ENCODE measurements at regions not wholly inside any gene's neighbourhood (a gene's known extent, or its start where the extent isn't known, plus 50 kb on each side); places are given as distances from the start of the nearest gene placed in this dataset.

DNA sequence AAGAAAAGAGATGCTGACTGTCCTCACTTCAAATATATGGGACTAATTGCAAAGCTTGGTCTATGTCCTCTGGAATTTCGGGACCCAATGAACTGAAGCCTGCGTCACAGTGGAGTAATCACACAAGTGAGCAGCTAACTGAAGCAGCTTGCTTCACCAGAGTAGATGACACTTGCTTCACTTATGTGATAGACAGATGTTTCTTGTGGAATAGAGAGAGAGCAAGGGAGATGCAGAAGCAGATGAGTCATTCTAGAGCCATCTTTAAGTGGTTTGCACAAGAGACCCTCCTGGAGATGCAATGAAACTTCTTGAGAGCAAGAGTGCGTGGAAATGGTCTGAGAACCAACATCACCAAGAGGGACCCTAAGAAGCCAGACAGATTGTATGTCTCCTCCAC lies 1537.1 kb upstream of the FLRT2 start:
- Histone ChIP-seq H3K36me3 (ENCODE audit: control insufficient read depth, insufficient read depth, low read length) (no peaks in the 10 kb centered on the region), H3K27me3 (ENCODE audit: control insufficient read depth, insufficient read depth, low read length) (no peaks in the 10 kb centered on the region), H3K4me1 (ENCODE audit: control insufficient read depth, insufficient read depth, low read length) (no peaks in the 10 kb centered on the region), H3K27ac (ENCODE audit: low read length) (no peak overlapping the region), H3K9me3 (ENCODE audit: control insufficient read depth, low read depth, low read length) (no peaks in the 10 kb centered on the region), H3K4me3 (ENCODE audit: low read length) (no peak overlapping the region)
- no peak for DNase-seq
- WGBS (ENCODE audit: insufficient coverage, low lambda C conversion rate): no CpG with 5 or more reads among the region's 3 CpGs

DNA sequence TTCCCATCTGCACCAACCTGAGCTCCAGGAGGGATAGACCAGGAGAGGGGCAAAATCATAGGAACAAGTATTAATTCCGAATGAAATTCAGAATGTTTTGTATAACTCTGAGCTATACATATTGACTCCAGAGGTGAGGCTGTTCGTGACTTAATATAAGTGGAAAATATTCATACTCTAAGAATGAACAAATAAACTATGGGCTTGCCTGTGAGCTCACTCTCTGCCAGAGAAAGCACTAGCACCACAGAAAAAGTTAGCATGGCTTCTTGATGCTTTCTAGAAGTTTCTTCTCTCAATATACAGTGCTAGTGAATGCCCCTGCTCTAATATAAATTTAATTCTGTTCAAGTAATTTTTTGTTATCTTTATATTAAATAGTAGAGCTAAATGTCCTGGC lies 1536.4 kb upstream of the FLRT2 start:
- no peaks in the 10 kb centered on the region for H3K9me3 ChIP-seq (ENCODE audit: control insufficient read depth, low read depth, low read length)
- H3K27me3 ChIP-seq (ENCODE audit: control insufficient read depth, insufficient read depth, low read length): no peaks in the 10 kb centered on the region
- no peak overlapping the region for H3K27ac ChIP-seq (ENCODE audit: low read length)
- no peak for DNase-seq
- H3K4me1 ChIP-seq (ENCODE audit: control insufficient read depth, insufficient read depth, low read length): no peaks in the 10 kb centered on the region
- no CpG with 5 or more reads among the region's 2 CpGs for WGBS (ENCODE audit: insufficient coverage, low lambda C conversion rate)
- H3K4me3 ChIP-seq (ENCODE audit: low read length): no peak overlapping the region
- no peaks in the 10 kb centered on the region for H3K36me3 ChIP-seq (ENCODE audit: control insufficient read depth, insufficient read depth, low read length)

DNA sequence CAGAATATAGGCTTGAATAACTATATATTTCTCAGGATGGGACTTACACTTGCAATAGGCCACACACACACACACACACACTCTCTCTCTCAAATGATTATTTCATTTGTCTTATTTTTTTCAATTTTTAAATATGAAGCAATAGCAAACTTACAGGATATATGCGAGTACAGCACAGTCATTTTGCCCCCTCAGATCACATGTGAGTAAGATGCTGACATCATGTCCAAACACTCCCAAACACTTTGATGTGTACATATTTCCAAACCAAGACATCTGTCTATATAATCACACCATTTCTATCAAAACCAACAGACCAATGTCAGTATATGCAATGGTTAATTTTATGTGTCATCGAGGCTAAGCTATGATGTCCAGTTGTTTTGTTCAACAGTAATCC lies 1535.9 kb upstream of the FLRT2 start:
- WGBS (ENCODE audit: insufficient coverage, low lambda C conversion rate): 80% methylated on average over 1 of the region's 2 CpGs
- Histone ChIP-seq H3K9me3 (ENCODE audit: control insufficient read depth, low read depth, low read length) (no peaks in the 10 kb centered on the region), H3K27ac (ENCODE audit: low read length) (no peak overlapping the region), H3K4me1 (ENCODE audit: control insufficient read depth, insufficient read depth, low read length) (no peaks in the 10 kb centered on the region), H3K4me3 (ENCODE audit: low read length) (no peak overlapping the region), H3K27me3 (ENCODE audit: control insufficient read depth, insufficient read depth, low read length) (no peaks in the 10 kb centered on the region), H3K36me3 (ENCODE audit: control insufficient read depth, insufficient read depth, low read length) (no peaks in the 10 kb centered on the region)
- no peak for DNase-seq

DNA sequence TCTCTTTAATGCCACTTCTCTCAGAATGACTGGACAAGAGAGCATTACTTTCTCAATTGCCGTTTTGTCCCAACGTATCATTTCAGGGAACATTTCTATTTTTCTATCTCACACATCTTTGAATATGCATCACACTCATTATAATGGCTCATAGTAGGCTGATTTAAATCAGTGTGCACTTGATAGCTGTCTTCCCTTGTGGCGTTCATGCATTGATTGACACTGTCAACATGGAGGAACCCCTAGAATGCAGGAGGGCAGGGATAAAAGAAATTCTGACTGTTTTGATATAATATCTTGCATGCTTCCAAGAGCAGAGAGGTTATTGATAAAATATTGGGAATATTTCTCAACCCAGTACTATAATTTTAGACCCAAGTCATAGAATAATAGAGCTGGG lies 1528.9 kb upstream of the FLRT2 start:
- Histone ChIP-seq H3K4me1 (ENCODE audit: control insufficient read depth, insufficient read depth, low read length) (no peaks in the 10 kb centered on the region), H3K9me3 (ENCODE audit: control insufficient read depth, low read depth, low read length) (no peaks in the 10 kb centered on the region), H3K4me3 (ENCODE audit: low read length) (no peak overlapping the region), H3K36me3 (ENCODE audit: control insufficient read depth, insufficient read depth, low read length) (no peaks in the 10 kb centered on the region), H3K27ac (ENCODE audit: low read length) (no peak overlapping the region), H3K27me3 (ENCODE audit: control insufficient read depth, insufficient read depth, low read length) (no peaks in the 10 kb centered on the region)
- no peak for DNase-seq
- 100% methylated on average over 2 of the region's 3 CpGs for WGBS (ENCODE audit: insufficient coverage, low lambda C conversion rate)

DNA sequence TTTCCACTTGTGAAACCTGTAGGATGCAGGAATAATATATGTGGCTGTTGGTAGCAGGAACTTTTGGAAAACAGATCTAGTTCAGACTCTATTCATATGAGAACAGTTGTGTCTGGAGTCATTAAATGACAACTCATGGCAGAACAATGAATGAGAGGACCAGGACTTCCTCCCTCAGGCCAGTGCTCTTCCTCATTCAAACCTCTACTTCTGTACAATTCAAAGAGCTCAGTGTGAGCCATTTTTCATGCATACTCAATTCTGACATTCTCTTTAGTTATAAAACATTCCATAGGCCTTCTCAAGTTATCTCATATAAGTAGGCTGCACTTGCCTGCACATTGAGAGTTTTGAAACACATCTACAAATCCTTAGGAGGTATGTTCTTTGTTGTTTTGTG lies 1526.6 kb upstream of the FLRT2 start:
- Histone ChIP-seq H3K4me1 (ENCODE audit: control insufficient read depth, insufficient read depth, low read length) (no peaks in the 10 kb centered on the region), H3K27ac (ENCODE audit: low read length) (no peak overlapping the region), H3K36me3 (ENCODE audit: control insufficient read depth, insufficient read depth, low read length) (no peaks in the 10 kb centered on the region), H3K27me3 (ENCODE audit: control insufficient read depth, insufficient read depth, low read length) (no peaks in the 10 kb centered on the region), H3K4me3 (ENCODE audit: low read length) (no peak overlapping the region), H3K9me3 (ENCODE audit: control insufficient read depth, low read depth, low read length) (no peaks in the 10 kb centered on the region)
- DNase-seq: no peak

DNA sequence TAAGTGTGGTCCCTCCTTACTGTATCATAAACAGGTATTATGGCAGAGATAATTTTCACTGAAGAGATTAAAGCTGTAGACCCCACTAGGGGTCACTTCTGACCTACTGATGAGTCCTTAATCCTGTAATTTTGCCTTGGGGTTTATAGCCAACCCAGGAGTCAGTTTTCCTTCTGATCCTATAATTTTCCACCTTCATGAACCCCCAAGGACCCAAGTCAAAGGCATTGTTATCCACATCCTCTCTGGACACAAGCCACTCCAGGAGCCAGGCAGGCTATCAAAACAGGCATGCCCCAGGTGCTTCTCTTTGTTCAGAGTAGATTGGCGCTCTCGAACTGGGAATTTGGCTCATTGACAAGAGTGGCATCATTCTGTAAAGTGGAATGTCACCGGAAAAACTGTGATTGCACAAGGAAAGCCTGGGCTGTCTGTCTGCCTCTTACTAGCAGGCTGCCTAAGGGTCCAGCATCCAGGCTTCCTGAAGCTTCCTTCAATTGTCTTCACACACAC lies 1523.2 kb upstream of the FLRT2 start:
- H3K4me1 ChIP-seq (ENCODE audit: control insufficient read depth, insufficient read depth, low read length): no peaks in the 10 kb centered on the region
- no peak overlapping the region for H3K27ac ChIP-seq (ENCODE audit: low read length)
- H3K36me3 ChIP-seq (ENCODE audit: control insufficient read depth, insufficient read depth, low read length): no peaks in the 10 kb centered on the region
- no CpG with 5 or more reads among the region's 3 CpGs for WGBS (ENCODE audit: insufficient coverage, low lambda C conversion rate)
- DNase-seq: peak in 1 of 2 donors; percentile 6
- H3K27me3 ChIP-seq (ENCODE audit: control insufficient read depth, insufficient read depth, low read length): no peaks in the 10 kb centered on the region
- no peak overlapping the region for H3K4me3 ChIP-seq (ENCODE audit: low read length)
- H3K9me3 ChIP-seq (ENCODE audit: control insufficient read depth, low read depth, low read length): no peaks in the 10 kb centered on the region

DNA sequence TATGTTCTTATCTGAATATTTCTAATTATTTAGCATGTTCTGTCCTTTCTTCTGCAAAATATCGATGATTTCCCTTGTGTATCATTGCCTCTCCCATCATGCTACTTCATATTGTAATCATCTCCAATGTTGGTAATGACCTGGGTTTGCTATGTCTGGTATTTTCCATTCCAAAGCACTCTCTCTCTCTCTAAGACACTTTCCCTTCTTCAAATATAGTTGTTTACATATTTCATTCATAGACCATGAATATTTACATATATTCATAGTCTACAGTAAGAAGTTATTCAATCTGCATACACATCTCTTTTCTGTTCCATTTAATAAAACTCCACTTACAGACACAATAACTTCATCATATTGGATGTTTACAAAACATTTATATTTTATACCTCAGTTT lies 1516.5 kb upstream of the FLRT2 start:
- no peak for DNase-seq
- Histone ChIP-seq H3K36me3 (ENCODE audit: control insufficient read depth, insufficient read depth, low read length) (no peaks in the 10 kb centered on the region), H3K4me1 (ENCODE audit: control insufficient read depth, insufficient read depth, low read length) (no peaks in the 10 kb centered on the region), H3K9me3 (ENCODE audit: control insufficient read depth, low read depth, low read length) (no peaks in the 10 kb centered on the region), H3K27me3 (ENCODE audit: control insufficient read depth, insufficient read depth, low read length) (no peaks in the 10 kb centered on the region), H3K4me3 (ENCODE audit: low read length) (no peak overlapping the region), H3K27ac (ENCODE audit: low read length) (no peak overlapping the region)
- WGBS (ENCODE audit: insufficient coverage, low lambda C conversion rate): 100% methylated on average over 1 of the region's 1 CpG

DNA sequence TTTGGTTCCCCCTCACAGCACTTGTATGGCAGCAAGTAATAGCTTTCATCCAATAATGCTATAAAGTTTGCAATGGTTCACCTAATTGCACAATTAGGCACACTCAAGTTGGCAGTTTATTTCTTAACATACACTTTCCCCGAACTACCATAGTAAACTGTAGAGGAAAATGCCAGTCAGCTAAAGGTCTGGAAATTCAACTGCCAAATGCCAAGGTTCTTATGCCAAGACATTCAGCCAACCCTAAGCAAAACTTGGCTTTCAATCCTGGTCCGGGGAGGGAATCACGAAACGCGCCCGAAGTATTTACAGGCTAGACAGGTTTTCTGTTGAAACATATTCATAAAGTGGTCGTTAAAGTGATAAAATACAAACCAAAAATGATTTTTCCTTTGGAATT lies 1512.4 kb upstream of the FLRT2 start:
- Histone ChIP-seq H3K4me1 (ENCODE audit: control insufficient read depth, insufficient read depth, low read length) (no peaks in the 10 kb centered on the region), H3K27ac (ENCODE audit: low read length) (no peak overlapping the region), H3K27me3 (ENCODE audit: control insufficient read depth, insufficient read depth, low read length) (no peaks in the 10 kb centered on the region), H3K9me3 (ENCODE audit: control insufficient read depth, low read depth, low read length) (no peaks in the 10 kb centered on the region), H3K36me3 (ENCODE audit: control insufficient read depth, insufficient read depth, low read length) (no peaks in the 10 kb centered on the region), H3K4me3 (ENCODE audit: low read length) (no peak overlapping the region)
- DNase-seq: no peak
- 94% methylated on average over 3 of the region's 7 CpGs for WGBS (ENCODE audit: insufficient coverage, low lambda C conversion rate)

DNA sequence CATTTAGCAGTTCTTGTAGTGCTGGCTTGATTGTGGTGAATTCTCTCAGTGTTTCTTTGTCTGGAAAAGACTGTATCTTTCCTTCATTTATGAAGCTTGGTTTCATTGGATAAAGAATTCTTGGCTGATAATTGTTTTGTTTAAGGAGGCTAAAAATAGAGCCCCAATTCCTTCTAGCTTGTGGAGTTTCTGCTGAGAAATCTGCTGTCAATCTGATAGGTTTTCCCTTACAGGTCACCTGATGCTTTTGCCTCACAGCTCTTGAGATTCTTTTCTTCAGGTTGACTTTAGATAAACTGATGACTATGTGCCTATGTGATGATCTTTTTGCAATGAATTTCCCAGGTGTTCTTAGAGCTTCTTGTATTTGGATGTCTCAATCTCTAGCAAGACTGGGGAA lies 1508.5 kb upstream of the FLRT2 start:
- no peak for DNase-seq
- Histone ChIP-seq H3K4me3 (ENCODE audit: low read length) (no peak overlapping the region), H3K27ac (ENCODE audit: low read length) (no peak overlapping the region), H3K9me3 (ENCODE audit: control insufficient read depth, low read depth, low read length) (no peaks in the 10 kb centered on the region), H3K27me3 (ENCODE audit: control insufficient read depth, insufficient read depth, low read length) (no peaks in the 10 kb centered on the region), H3K4me1 (ENCODE audit: control insufficient read depth, insufficient read depth, low read length) (no peaks in the 10 kb centered on the region), H3K36me3 (ENCODE audit: control insufficient read depth, insufficient read depth, low read length) (no peaks in the 10 kb centered on the region)

DNA sequence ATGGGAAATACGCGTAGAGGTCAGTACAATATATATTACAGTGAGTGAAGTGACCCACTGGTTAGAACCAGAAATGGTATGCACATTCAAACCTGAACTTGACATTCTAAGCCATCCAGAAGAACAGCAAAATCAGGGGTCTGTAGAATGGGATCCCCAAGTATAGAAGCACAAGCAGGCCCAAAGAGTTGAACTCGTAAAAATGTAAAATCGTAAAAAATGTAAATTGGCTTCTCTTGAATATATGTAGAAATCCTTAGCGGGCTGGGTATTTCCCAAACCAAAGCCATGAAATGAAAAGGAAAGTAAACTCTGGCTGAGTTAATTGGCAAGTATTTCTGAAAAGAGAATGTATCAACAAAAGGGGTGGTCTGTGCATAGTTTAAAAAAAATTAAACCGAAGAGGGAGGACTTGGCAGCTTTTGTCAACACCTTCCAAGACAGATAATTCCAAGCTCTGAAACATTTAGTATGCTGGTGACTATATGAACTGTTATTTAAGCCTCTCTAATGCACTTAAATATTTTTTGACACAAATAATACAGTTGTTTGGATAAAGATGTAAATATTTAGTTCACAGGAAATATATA lies 1505.6 kb upstream of the FLRT2 start:
- H3K27me3 ChIP-seq (ENCODE audit: control insufficient read depth, insufficient read depth, low read length): no peaks in the 10 kb centered on the region
- H3K36me3 ChIP-seq (ENCODE audit: control insufficient read depth, insufficient read depth, low read length): no peaks in the 10 kb centered on the region
- DNase-seq: peak in 1 of 2 donors; percentile 11
- WGBS (ENCODE audit: insufficient coverage, low lambda C conversion rate): 87% methylated on average over 5 of the region's 6 CpGs
- H3K27ac ChIP-seq (ENCODE audit: low read length): no peak overlapping the region
- no peak overlapping the region for H3K4me3 ChIP-seq (ENCODE audit: low read length)
- H3K9me3 ChIP-seq (ENCODE audit: control insufficient read depth, low read depth, low read length): no peaks in the 10 kb centered on the region
- H3K4me1 ChIP-seq (ENCODE audit: control insufficient read depth, insufficient read depth, low read length): no peaks in the 10 kb centered on the region

DNA sequence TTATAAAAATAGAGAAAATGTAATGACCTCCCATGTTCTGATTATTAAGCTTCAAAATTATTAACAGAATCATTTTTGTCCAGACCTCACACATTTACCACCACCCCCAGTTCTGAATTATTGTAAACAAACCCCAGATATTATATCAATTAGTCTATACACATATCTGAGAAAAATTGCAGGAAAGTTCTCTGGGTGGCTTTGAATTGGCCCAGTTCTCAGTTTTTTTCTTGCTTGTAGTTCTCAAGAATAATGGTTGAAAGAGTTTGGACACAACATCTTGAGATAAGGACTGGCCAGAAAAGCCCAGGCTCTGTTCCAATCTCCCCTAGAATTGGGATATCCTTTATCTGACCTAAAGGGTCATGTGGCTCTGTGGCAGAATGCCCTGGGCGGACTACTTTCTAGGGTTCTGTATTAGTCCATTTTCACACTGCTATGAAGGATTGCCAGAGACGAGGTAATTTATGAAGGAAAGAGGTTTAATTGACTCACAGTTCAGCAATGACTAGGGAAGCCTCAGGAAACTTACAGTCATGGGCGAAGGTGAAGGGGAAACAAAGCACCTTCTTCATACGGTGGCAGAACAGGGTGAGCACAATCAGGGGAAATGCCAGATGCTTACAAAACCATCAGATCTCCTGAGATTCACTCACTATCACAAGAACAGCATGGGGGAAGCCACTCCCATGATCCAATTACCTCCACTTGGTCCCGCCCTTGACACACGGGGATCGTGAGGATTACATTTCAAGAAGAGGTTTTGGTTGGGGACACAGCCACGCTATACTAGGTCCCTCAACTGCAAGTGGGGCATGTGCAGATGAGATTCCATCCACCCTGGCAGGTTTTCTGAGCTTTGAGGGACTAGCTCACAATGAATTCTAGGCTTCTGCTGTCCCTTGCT lies 1504.6 kb upstream of the FLRT2 start:
- no peak overlapping the region for H3K4me3 ChIP-seq (ENCODE audit: low read length)
- H3K27me3 ChIP-seq (ENCODE audit: control insufficient read depth, insufficient read depth, low read length): no peaks in the 10 kb centered on the region
- no peaks in the 10 kb centered on the region for H3K4me1 ChIP-seq (ENCODE audit: control insufficient read depth, insufficient read depth, low read length)
- H3K27ac ChIP-seq (ENCODE audit: low read length): no peak overlapping the region
- H3K9me3 ChIP-seq (ENCODE audit: control insufficient read depth, low read depth, low read length): no peaks in the 10 kb centered on the region
- no peak for DNase-seq
- WGBS (ENCODE audit: insufficient coverage, low lambda C conversion rate): no CpG with 5 or more reads among the region's 8 CpGs
- no peaks in the 10 kb centered on the region for H3K36me3 ChIP-seq (ENCODE audit: control insufficient read depth, insufficient read depth, low read length)
